GM12878 (cell line): ENCODE measurements at regions not wholly inside any gene's neighbourhood (a gene's known extent, or its start where the extent isn't known, plus 50 kb on each side); places are given as distances from the start of the nearest gene placed in this dataset.

Source experiments
- ATAC-seq: fragments of 200-7000 bp; cut with Tn5 transposase; 3 replicates; pipeline ENCODE4 v1.9.1; 2020; ENCODE audit warnings: mild to moderate bottlenecking, moderate library complexity
- BruUV-seq: library from RNA; stranded (reverse); fragments of 400-500 nt; replicated peaks from 2 replicates; lab custom pipeline; 2021; lab: Mats Ljungman, UMichigan
- CTCF ChIA-PET: fragments of 300-600 bp; sonication (Branson Sonifier 250); formaldehyde crosslinking; extraction: SDS; loops from one replicate; lab custom pipeline; 2021; ENCODE audit warnings: inconsistent platforms; lab: Yijun Ruan, JAX
- POLR2A ChIA-PET: fragments of 350-600 bp; formaldehyde crosslinking; extraction: SDS; loops from one replicate; lab custom pipeline; 2021; ENCODE audit warnings: inconsistent platforms; lab: Charles Lee
- RAD21 ChIA-PET: fragments of 300-600 bp; sonication (Branson Sonifier 250); formaldehyde crosslinking; loops from one replicate; lab custom pipeline; 2023; ENCODE audit warnings: antibody characterized with exemption; ENCODE audit not compliant: unreplicated experiment; lab: Charles Lee
- SMC1A ChIA-PET: fragments of 300-600 bp; sonication (Branson Sonifier 250); formaldehyde crosslinking; loops from one replicate; lab custom pipeline; 2023; ENCODE audit not compliant: unreplicated experiment, uncharacterized antibody; lab: Charles Lee
- DNase-seq: peaks from one replicate; pipeline ENCODE4 v3.0.0-alpha.2; 2011; ENCODE audit warnings: low read depth, low spot score
- FAIRE-seq: peaks from 3 replicates; lab custom pipeline; 2011; peaks lifted over from hg19 to GRCh38; lab: Jason Lieb, UNC
- H2AFZ ChIP-seq: 2 replicates; pipeline ENCODE4 v1.6.0; 2011; ENCODE audit warnings: low read depth, low read length, control low read depth; ENCODE audit not compliant: control insufficient read depth
- H3K27ac ChIP-seq: 2 replicates; pipeline ENCODE4 v1.5.1; 2011; ENCODE audit warnings: control low read depth; ENCODE audit not compliant: control insufficient read depth, insufficient read depth
- H3K27me3 ChIP-seq, 2 experiments: replicated peaks in 1 of 2; 2 replicates each; pipeline versions ENCODE4 v1.6.0 to v1.6.1; 2011; ENCODE audit warnings: low read length in 1 of 2; ENCODE audit not compliant: control insufficient read depth in 2 of 2, insufficient read depth in 2 of 2
- H3K36me3 ChIP-seq, 2 experiments: 2 replicates each; pipeline ENCODE4 v1.5.1; 2011; ENCODE audit warnings: low read length in 1 of 2; ENCODE audit not compliant: control insufficient read depth in 2 of 2, insufficient read depth in 2 of 2
- H3K4me1 ChIP-seq: 2 replicates; pipeline ENCODE4 v1.6.1; 2011; ENCODE audit warnings: mild to moderate bottlenecking, low read length, moderate library complexity, mixed read lengths; ENCODE audit not compliant: control insufficient read depth, insufficient read depth
- H3K4me2 ChIP-seq: 2 replicates; pipeline ENCODE4 v1.6.0; 2011; ENCODE audit warnings: control low read depth; ENCODE audit not compliant: control insufficient read depth, insufficient read depth
- H3K4me3 ChIP-seq: fragments of 200-600 bp; sonication (generic); 2 replicates; pipeline ENCODE4 v1.5.1; 2016
- H3K79me2 ChIP-seq: 2 replicates; pipeline ENCODE4 v1.6.0; 2011; ENCODE audit warnings: low read length; ENCODE audit not compliant: control insufficient read depth, insufficient read depth
- H3K9ac ChIP-seq: 2 replicates; pipeline ENCODE4 v1.8.0; 2011; ENCODE audit warnings: low read length, control low read depth, mixed read lengths; ENCODE audit not compliant: control insufficient read depth, insufficient read depth
- H3K9me3 ChIP-seq: replicated peaks from 3 replicates; pipeline ENCODE4 v1.5.1; 2011; ENCODE audit warnings: mild to moderate bottlenecking, low read length; ENCODE audit not compliant: control insufficient read depth, insufficient read depth
- H4K20me1 ChIP-seq: 2 replicates; pipeline ENCODE4 v1.6.0; 2011; ENCODE audit not compliant: control insufficient read depth, insufficient read depth
- ATF7 ChIP-seq: fragments of 450-650 bp; IDR thresholded peaks from 2 replicates; pipeline ENCODE4 v1.6.1; 2016; ENCODE audit warnings: low read depth, mild to moderate bottlenecking
- CBX3 ChIP-seq: fragments of 200-600 bp; sonication (generic); IDR thresholded peaks from 2 replicates; pipeline ENCODE4 v1.6.1; 2016; ENCODE audit warnings: low read depth, borderline replicate concordance
- CEBPB ChIP-seq, 2 experiments: fragments of 150-350 bp in 1 of 2; IDR thresholded peaks; 2 replicates each; pipeline ENCODE4 v1.6.1; 2012 to 2014; ENCODE audit warnings: low read depth in 2 of 2, low read length in 2 of 2, borderline replicate concordance in 1 of 2, inconsistent platforms in 1 of 2
- EGR1 ChIP-seq, 2 experiments: IDR thresholded peaks; 1 replicate in 1 of 2; 2 replicates in 1 of 2; pipeline ENCODE4 v1.6.1; 2011 to 2012; ENCODE audit warnings: low read depth in 2 of 2, low read length in 2 of 2, borderline replicate concordance in 1 of 2, mild to moderate bottlenecking in 1 of 2, moderate library complexity in 1 of 2
- GATAD2B ChIP-seq: fragments of 450-650 bp; conservative IDR thresholded peaks from 2 replicates; pipeline ENCODE4 v1.6.1; 2017; ENCODE audit warnings: low read depth, mild to moderate bottlenecking, moderate library complexity
- HDAC6 ChIP-seq: fragments of 200-600 bp; sonication (generic); IDR thresholded peaks from one replicate; pipeline ENCODE4 v1.8.0; 2017; ENCODE audit warnings: antibody characterized with exemption; ENCODE audit not compliant: unreplicated experiment
- IRF4 ChIP-seq: IDR thresholded peaks from 2 replicates; pipeline ENCODE4 v1.6.1; 2011; ENCODE audit warnings: low read depth, low read length
- JUND ChIP-seq: IDR thresholded peaks from 2 replicates; pipeline ENCODE4 v1.6.1; 2012; ENCODE audit warnings: low read depth, mild to moderate bottlenecking, low read length, improper control_type of control experiment, moderate library complexity
- STAT3 ChIP-seq: IDR thresholded peaks from 2 replicates; pipeline ENCODE4 v1.6.1; 2011; ENCODE audit warnings: low read depth, low read length, improper control_type of control experiment
- SUPT20H ChIP-seq: IDR thresholded peaks from 2 replicates; pipeline ENCODE4 v1.6.1; 2011; ENCODE audit warnings: low read depth, mild to moderate bottlenecking, low read length, moderate library complexity, borderline replicate concordance; ENCODE audit not compliant: control insufficient read depth
- TCF7 ChIP-seq: IDR thresholded peaks from 2 replicates; pipeline ENCODE4 v1.6.1; 2014; ENCODE audit warnings: antibody characterized with exemption, borderline replicate concordance
- ZNF217 ChIP-seq: fragments of 450-650 bp; IDR thresholded peaks from 2 replicates; pipeline ENCODE4 v1.6.1; 2017; ENCODE audit warnings: antibody characterized with exemption, mild to moderate bottlenecking
- WGBS: methylation state at CpG from one replicate; pipeline ENCODE4 v1.1.6; 2016; ENCODE audit warnings: low lambda C conversion rate; ENCODE audit not compliant: insufficient replicate concordance, insufficient coverage; ENCODE audit errors: missing lambda C conversion rate; 5-methylcytosine and 5-hydroxymethylcytosine counted together
- in situ Hi-C: fragments of 300-500 bp; cut with MboI; formaldehyde crosslinking; loops from 9 replicates; pipeline ENCODE4 v1.14.3; 2018; ENCODE audit warnings: mixed read lengths
- intact Hi-C: fragments of 100-400 bp; cut with micrococcal nuclease; formaldehyde crosslinking; loops from one replicate; pipeline ENCODE4 v1.14.2; 2022; ENCODE audit not compliant: unreplicated experiment
- TF ChIP-seq, protein P1 (sequence below): fragments of 450-650 bp; conservative IDR thresholded peaks from 2 replicates; pipeline ENCODE4 v1.6.1; 2017; ENCODE audit warnings: mild to moderate bottlenecking, moderate library complexity
- TF ChIP-seq, protein P2 (sequence below): IDR thresholded peaks from 2 replicates; pipeline ENCODE4 v1.6.1; 2011; ENCODE audit warnings: borderline replicate concordance, low read depth, mild to moderate bottlenecking, moderate library complexity, low read length; ENCODE audit not compliant: insufficient read depth, poor library complexity, severe bottlenecking

DNA sequence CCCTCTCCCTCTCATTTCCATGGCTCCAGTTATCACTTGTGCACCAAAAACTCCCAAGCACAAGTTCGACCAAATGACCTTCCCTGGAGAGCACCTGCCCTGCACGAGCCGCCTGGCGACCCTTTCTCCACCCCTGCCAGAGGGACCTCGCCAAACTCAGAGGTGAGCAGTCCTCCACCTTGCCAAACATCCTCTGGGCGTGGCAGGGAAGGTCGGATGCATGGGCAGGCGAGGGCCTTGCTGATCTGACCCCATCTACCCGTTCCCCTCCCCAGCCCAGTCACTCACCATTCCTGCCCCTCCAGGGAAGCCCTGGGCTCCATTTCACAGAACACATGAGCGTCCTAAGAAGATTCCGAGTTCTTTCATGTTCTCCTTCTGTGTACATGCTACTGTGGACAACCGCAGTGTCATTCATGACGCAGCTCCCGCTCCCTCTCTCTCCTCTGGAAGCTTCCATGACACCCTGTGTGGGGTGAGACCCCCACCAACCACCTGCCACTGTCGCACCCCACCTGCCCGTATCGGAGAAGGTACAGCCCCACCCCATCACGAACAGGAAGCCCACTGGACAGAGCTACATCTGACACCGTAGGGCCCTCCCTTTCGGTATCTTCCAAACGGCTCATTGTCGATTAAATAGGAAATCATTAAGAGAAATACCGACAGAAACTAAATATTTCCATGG lies 104.3 kb downstream of the DACT2 start:
- ChIA-PET RAD21 (no interaction called here), POLR2A (no interaction called here), CTCF (no interaction called here), SMC1A (no interaction called here)
- no peak for FAIRE-seq
- 39% methylated on average over 18 of the region's 23 CpGs for WGBS
- ATAC-seq, result no peak
- H3K9ac ChIP-seq, result no peak overlapping the region
- H3K9me3 ChIP-seq, result no peaks in the 10 kb centered on the region
- no peak for DNase-seq
- no peak overlapping the region for H3K4me2 ChIP-seq
- no peaks in the 10 kb centered on the region for H3K36me3 ChIP-seq
- no peaks in the 10 kb centered on the region for H3K4me1 ChIP-seq
- no peak overlapping the region for H2AFZ ChIP-seq
- H4K20me1 ChIP-seq, result no peaks in the 10 kb centered on the region
- no peaks in the 10 kb centered on the region for H3K27me3 ChIP-seq
- H3K79me2 ChIP-seq, result no peaks in the 10 kb centered on the region
- BruUV-seq, result no TSS peak
- in situ Hi-C loops (no loop called here), intact Hi-C loops (no loop called here)
- H3K4me3 ChIP-seq, result no peak overlapping the region
- TF ChIP-seq TCF7 (no peak), CBX3 (no peak), HDAC6 (no peak), IRF4 (no peak), ZNF217 (no peak), CEBPB (IDR thresholded peaks at IDR 0.05; ENCODE audit: borderline replicate concordance in 1 of 2, low read depth in 2 of 2, low read length in 2 of 2) (no peak), SUPT20H (no peak), ATF7 (no peak), STAT3 (no peak), GATAD2B (no peak), EGR1 (IDR thresholded peaks at IDR 0.05; ENCODE audit: borderline replicate concordance in 1 of 2, low read depth in 2 of 2, low read length in 2 of 2) (no peak), JUND (no peak)
- TF ChIP-seq, protein P1, sequence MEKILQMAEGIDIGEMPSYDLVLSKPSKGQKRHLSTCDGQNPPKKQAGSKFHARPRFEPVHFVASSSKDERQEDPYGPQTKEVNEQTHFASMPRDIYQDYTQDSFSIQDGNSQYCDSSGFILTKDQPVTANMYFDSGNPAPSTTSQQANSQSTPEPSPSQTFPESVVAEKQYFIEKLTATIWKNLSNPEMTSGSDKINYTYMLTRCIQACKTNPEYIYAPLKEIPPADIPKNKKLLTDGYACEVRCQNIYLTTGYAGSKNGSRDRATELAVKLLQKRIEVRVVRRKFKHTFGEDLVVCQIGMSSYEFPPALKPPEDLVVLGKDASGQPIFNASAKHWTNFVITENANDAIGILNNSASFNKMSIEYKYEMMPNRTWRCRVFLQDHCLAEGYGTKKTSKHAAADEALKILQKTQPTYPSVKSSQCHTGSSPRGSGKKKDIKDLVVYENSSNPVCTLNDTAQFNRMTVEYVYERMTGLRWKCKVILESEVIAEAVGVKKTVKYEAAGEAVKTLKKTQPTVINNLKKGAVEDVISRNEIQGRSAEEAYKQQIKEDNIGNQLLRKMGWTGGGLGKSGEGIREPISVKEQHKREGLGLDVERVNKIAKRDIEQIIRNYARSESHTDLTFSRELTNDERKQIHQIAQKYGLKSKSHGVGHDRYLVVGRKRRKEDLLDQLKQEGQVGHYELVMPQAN, result no peak
- TF ChIP-seq, protein P2, sequence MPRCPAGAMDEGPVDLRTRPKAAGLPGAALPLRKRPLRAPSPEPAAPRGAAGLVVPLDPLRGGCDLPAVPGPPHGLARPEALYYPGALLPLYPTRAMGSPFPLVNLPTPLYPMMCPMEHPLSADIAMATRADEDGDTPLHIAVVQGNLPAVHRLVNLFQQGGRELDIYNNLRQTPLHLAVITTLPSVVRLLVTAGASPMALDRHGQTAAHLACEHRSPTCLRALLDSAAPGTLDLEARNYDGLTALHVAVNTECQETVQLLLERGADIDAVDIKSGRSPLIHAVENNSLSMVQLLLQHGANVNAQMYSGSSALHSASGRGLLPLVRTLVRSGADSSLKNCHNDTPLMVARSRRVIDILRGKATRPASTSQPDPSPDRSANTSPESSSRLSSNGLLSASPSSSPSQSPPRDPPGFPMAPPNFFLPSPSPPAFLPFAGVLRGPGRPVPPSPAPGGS, result no peak
- H3K27ac ChIP-seq, result no peak overlapping the region
